Testis (tissue), 2 donors: ENCODE measurements at regions not wholly inside any gene's neighbourhood (a gene's known extent, or its start where the extent isn't known, plus 50 kb on each side); places are given as distances from the start of the nearest gene placed in this dataset.
"Not testable (repeated sequence)": the region's sequence is repeated elsewhere in the genome, so short reads cannot be mapped to it uniquely, and the experiment has no call there.

ENCODE experiments used
- DNase-seq: peaks from one replicate; pipeline ENCODE4 v3.0.0-alpha.2; 2019
- H3K27ac ChIP-seq, 2 donors: fragments of 200-600 bp; sonication (generic); one replicate each; pipeline ENCODE4 v1.5.1; 2019
- H3K27me3 ChIP-seq: fragments of 200-600 bp; sonication (generic); one replicate; pipeline ENCODE4 v1.5.1; 2019
- H3K36me3 ChIP-seq: fragments of 200-600 bp; sonication (generic); one replicate; pipeline ENCODE4 v1.5.1; 2017; ENCODE audit warnings: low read depth; ENCODE audit errors: missing control alignments
- H3K4me1 ChIP-seq: fragments of 200-600 bp; sonication (generic); one replicate; pipeline ENCODE4 v1.5.1; 2019
- H3K4me3 ChIP-seq, 2 donors: fragments of 200-600 bp; sonication (generic); one replicate each; pipeline ENCODE4 v1.5.1; 2017 to 2019
- H3K9me3 ChIP-seq: fragments of 200-600 bp; sonication (generic); one replicate; pipeline ENCODE4 v1.5.1; 2017
- CTCF ChIP-seq, 3 experiments: fragments of 450-650 bp in 2 of 3; fragments of 200-600 bp in 1 of 3; sonication (generic) in 1 of 3; IDR thresholded peaks; one replicate each; pipeline ENCODE4 v1.5.1; 2016 to 2019; ENCODE audit warnings: antibody characterized with exemption in 3 of 3, mild to moderate bottlenecking in 2 of 3, moderate library complexity in 1 of 3
- POLR2A ChIP-seq: fragments of 450-650 bp; IDR thresholded peaks from one replicate; pipeline ENCODE4 v1.6.1; 2017; ENCODE audit warnings: antibody characterized with exemption, mild to moderate bottlenecking, moderate library complexity
- WGBS, 2 donors: methylation state at CpG; one replicate each; pipeline ENCODE4 v1.1.5; 2018; 5-methylcytosine and 5-hydroxymethylcytosine counted together
- intact Hi-C: fragments of 100-400 bp; cut with DNase I; formaldehyde crosslinking; loops from one replicate; pipeline ENCODE4 v1.15.1; 2023; ENCODE audit warnings: low total_unique reads

DNA sequence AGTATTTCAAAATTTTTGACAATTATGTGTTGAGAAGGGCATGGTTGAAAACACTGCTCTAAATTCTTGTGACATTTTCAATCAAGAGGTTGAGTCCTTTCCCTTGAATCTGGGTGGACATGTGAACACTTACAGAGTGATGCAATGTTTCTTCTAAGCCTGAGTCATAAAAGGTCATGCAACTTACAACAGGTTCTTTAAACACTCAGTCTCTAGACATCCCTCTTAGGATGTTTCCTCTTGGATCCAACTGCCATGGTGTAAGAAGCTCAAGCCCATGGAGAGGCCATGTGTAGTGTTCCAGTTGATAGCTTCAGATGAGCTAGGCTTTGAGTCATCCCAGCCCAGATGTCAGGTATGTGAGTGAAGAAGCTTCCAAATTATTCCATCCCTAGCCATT, 232.2 kb upstream of the MAOA start:
- TF ChIP-seq CTCF (IDR thresholded peaks at IDR 0.05) (no peak), POLR2A (no peak)
- intact Hi-C loops: no loop called here

DNA sequence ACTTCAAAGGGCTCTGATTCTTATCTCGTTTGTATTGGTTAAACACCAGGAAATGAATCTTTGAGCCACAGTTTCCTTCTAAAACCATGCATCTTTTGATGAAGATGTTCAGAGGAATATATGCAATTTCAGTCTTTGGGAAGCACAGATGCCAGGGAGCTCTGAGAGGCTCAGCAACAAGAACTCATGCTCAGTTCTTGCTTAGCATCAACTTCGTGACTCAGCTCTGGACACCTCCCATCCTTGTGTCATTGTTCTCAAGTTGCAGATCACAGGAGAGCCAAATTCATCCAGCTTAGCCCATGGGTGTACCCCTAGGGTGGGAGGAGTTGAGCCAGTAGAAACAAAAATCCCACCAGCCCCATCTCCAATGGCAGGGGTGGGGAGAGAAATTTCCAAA, 219.6 kb upstream of the MAOA start:
- Histone ChIP-seq H3K4me1 (no peaks in the 10 kb centered on the region), H3K4me3 (no peak overlapping the region), H3K36me3 (no peaks in the 10 kb centered on the region), H3K27me3 (no peaks in the 10 kb centered on the region), H3K9me3 (no peaks in the 10 kb centered on the region), H3K27ac (no peak overlapping the region)
- no peak for TF ChIP-seq CTCF (IDR thresholded peaks at IDR 0.05)
- TF ChIP-seq POLR2A: no peak
- WGBS, 2 donors: 61 to 63% methylated on average over 1 to 2 of the region's 2 CpGs
- intact Hi-C loops: no loop called here
- no peak for DNase-seq

More for the DNA sequence above, 232.2 kb upstream of the MAOA start:
- no peaks in the 10 kb centered on the region for H3K9me3 ChIP-seq
- DNase-seq: no peak
- H3K27me3 ChIP-seq: no peaks in the 10 kb centered on the region
- no peak overlapping the region for H3K4me3 ChIP-seq
- no peaks in the 10 kb centered on the region for H3K4me1 ChIP-seq
- H3K36me3 ChIP-seq: no peaks in the 10 kb centered on the region
- no peak overlapping the region for H3K27ac ChIP-seq

DNA sequence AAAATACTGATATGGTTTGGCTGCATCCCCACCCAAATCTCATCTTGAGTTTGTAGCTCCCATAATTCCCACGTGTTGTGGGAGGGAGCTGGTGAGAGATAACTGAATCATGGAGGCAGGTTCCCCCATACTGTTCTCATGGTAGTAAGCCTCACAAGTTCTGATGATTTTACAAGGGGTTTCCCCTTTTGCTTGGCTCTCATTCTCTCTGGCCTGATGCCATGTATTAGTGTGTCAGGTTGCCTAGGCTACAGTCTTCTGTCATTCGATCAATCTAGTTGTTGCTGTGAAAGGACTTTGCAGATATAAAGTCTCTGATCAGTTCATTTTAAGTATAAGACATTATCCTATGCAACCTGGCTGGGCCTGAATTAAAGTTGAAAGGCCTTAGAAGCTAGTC, 209.3 kb upstream of the MAOA start:
- Histone ChIP-seq H3K9me3 (no peaks in the 10 kb centered on the region), H3K27me3 (no peaks in the 10 kb centered on the region), H3K36me3 (no peaks in the 10 kb centered on the region), H3K4me3 (no peak overlapping the region), H3K27ac (no peak overlapping the region), H3K4me1 (no peaks in the 10 kb centered on the region)
- intact Hi-C loops: no loop called here
- no peak for TF ChIP-seq POLR2A
- DNase-seq: no peak
- WGBS, 2 donors: 61 to 95% methylated on average over 2 of the region's 2 CpGs

DNA sequence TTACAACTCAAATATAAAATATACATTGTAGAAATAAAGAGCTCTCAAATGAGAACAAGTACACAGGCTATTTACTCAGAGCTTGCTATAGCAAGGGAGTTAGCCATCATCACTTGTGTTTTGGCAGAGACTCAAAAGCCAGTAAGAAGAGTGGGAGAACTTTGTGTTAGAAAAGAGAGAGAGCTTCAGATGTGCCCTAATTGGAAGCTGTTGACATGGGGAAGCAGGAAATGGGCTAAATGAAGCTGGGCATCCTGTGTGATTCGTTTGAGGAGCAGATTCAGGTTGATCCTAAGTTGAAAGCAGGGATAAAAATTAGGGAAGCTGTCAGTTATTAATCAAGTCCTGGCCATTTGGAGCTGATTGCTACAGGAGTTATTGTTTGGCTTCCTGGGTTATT, 207.4 kb upstream of the MAOA start:
- intact Hi-C loops: no loop called here
- Histone ChIP-seq H3K4me1 (no peaks in the 10 kb centered on the region), H3K27me3 (no peaks in the 10 kb centered on the region), H3K9me3 (no peaks in the 10 kb centered on the region), H3K4me3 (no peak overlapping the region), H3K36me3 (no peaks in the 10 kb centered on the region), H3K27ac (no peak overlapping the region)
- WGBS, 2 donors: 47 to 50% methylated on average over 1 of the region's 1 CpG
- TF ChIP-seq CTCF (IDR thresholded peaks at IDR 0.05) (no peak), POLR2A (no peak)
- DNase-seq: no peak

DNA sequence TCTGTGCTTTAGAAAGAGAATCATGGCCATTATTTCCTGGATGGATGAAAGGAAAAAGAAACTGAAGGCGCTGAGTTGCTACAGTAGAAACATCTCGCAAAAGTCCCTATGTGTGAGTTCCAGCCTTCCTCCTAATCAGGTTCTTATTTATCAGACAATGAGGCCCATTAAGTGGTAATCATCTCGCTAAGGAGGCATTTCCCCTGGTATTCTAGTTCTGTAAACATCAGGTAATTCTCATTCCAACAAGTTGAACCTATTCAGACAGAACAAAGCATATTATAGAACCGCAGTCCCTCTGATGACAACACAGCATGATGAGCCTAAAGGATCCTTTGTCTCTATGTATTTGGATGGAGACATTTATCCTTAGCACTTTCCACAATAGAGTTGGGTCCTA, 205.7 kb upstream of the MAOA start:
- H3K27me3 ChIP-seq: no peaks in the 10 kb centered on the region
- H3K27ac ChIP-seq: no peak overlapping the region
- H3K36me3 ChIP-seq: no peaks in the 10 kb centered on the region
- H3K9me3 ChIP-seq: no peaks in the 10 kb centered on the region
- no peak for TF ChIP-seq POLR2A
- no peak for TF ChIP-seq CTCF (IDR thresholded peaks at IDR 0.05)
- H3K4me1 ChIP-seq: no peaks in the 10 kb centered on the region
- intact Hi-C loops: no loop called here
- WGBS, 2 donors: 60 to 71% methylated on average over 4 of the region's 4 CpGs
- no peak overlapping the region for H3K4me3 ChIP-seq
- DNase-seq: no peak

DNA sequence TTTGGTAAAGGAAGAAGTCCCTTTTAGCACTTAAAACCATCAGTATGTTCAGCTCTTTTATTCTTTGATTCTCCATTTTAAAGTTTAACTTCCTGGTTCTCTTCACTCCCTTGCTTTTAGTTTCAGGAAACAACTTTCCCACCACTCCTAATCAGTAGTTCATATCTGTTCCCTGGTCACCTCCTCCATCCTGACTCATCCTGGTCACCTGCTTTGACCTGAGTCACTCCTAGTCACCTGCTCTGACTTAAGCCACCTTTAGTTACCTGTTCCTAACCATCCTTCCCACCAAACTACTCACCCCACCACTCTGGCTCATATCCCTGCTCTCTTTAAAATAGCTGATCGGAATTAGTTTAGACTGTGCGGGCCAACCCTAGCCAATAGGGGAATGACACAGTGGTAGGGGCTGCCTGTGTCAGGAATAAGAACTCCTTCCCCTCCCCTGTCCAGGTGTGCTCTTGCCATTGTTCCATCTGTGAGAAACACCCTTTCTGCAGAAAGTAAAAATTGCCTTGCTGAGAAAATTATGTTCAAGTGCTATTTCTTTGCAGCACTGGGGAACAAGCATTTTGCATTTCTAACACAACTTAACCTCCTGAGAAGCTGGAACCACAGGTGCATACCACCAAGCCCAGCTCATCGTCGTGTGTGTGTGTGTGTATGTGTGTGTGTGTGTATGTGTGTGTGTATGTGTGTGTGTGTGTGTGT, 204.0 kb upstream of the MAOA start:
- H3K27ac ChIP-seq, H3K4me1 ChIP-seq, DNase-seq, H3K27me3 ChIP-seq, H3K4me3 ChIP-seq, intact Hi-C loops, H3K36me3 ChIP-seq, H3K9me3 ChIP-seq: not testable (repeated sequence)
- WGBS, 2 donors: 96 to 100% methylated on average over 2 to 4 of the region's 4 CpGs
